ENCODE measurements at regions not wholly inside any gene's neighbourhood (a gene's known extent, or its start where the extent isn't known, plus 50 kb on each side); places are given as distances from the start of the nearest gene placed in this dataset.

GRCh38 chr9:82167296-82167695 lies 178.7 kb downstream of the SPATA31D1 start:
- Histone ChIP-seq H3K9me3 (ENCODE audit: control insufficient read depth, insufficient read depth, low read depth, low read length) (no peaks in the 10 kb centered on the region), H3K4me1 (ENCODE audit: control insufficient read depth, insufficient read depth, low read length) (peaks cover 5% of the 10 kb centered on the region), H3K4me3 (ENCODE audit: low read depth, low read length) (no peak overlapping the region), H3K36me3 (ENCODE audit: control insufficient read depth in 2 of 2, insufficient read depth in 1 of 2, low read length in 2 of 2) (no peaks in the 10 kb centered on the region), H3K27ac (ENCODE audit: extremely low read depth, low read depth, low read length) (no peak overlapping the region)
- ChIA-PET POLR2A (no interaction called here), CTCF (no interaction called here)
- TF ChIP-seq ZNF114 (tag by site-specific recombination; IDR thresholded peaks at IDR 0.05) (no peak), ZNF24 (tag by site-specific recombination; IDR thresholded peaks at IDR 0.05) (no peak), ZNF362 (tag by site-specific recombination; IDR thresholded peaks at IDR 0.05) (no peak), OSR2 (tag by site-specific recombination; IDR thresholded peaks at IDR 0.05) (no peak), ZNF146 (tag by site-specific recombination; IDR thresholded peaks at IDR 0.05) (no peak), ZNF140 (tag by site-specific recombination; IDR thresholded peaks at IDR 0.05) (no peak), ZSCAN23 (tag by site-specific recombination; IDR thresholded peaks at IDR 0.05) (no peak), ZNF777 (tag by site-specific recombination; IDR thresholded peaks at IDR 0.05; ENCODE audit: borderline replicate concordance) (no peak), ZNF560 (tag by site-specific recombination; IDR thresholded peaks at IDR 0.05; ENCODE audit: borderline replicate concordance) (no peak), ZNF266 (tag by site-specific recombination; IDR thresholded peaks at IDR 0.05; ENCODE audit: low read depth) (no peak), ZNF426 (tag by site-specific recombination; IDR thresholded peaks at IDR 0.05) (no peak)

- ChIA-PET POLR2A (interaction anchor here (0.7 kb wide), 1 partner anchor 321 kb away, joined by 3 read pairs; no protein-coding TSS in a partner anchor), CTCF (no interaction called here)
- peaks cover 5% of the 10 kb centered on the region for H3K4me1 ChIP-seq (ENCODE audit: control insufficient read depth, insufficient read depth, low read length)
- TF ChIP-seq ZNF544 (tag by site-specific recombination; IDR thresholded peaks at IDR 0.05) (no peak), ZNF23 (tag by site-specific recombination; IDR thresholded peaks at IDR 0.05; ENCODE audit: borderline replicate concordance) (no peak), ZEB2 (tag by site-specific recombination; IDR thresholded peaks at IDR 0.05) (no peak), PBX3 (CRISPR knock-in tag; IDR thresholded peaks at IDR 0.05) (no peak), KLF9 (tag by site-specific recombination; IDR thresholded peaks at IDR 0.05; ENCODE audit: low read depth) (no peak), ZFP3 (tag by site-specific recombination; IDR thresholded peaks at IDR 0.05; ENCODE audit: low read depth) (no peak), ZNF692 (tag by site-specific recombination; IDR thresholded peaks at IDR 0.05) (no peak), ZNF16 (tag by site-specific recombination; IDR thresholded peaks at IDR 0.05; ENCODE audit: low read depth) (no peak), ZNF423 (tag by site-specific recombination; IDR thresholded peaks at IDR 0.05) (no peak), ZNF76 (tag by site-specific recombination; IDR thresholded peaks at IDR 0.05; ENCODE audit: borderline replicate concordance, low read depth) (no peak), ZNF560 (tag by site-specific recombination; IDR thresholded peaks at IDR 0.05; ENCODE audit: borderline replicate concordance) (no peak), ZSCAN4 (tag by site-specific recombination; IDR thresholded peaks at IDR 0.05) (no peak), ZFHX2 (tag by site-specific recombination; conservative IDR thresholded peaks at IDR 0.05) (no peak), ZNF114 (tag by site-specific recombination; IDR thresholded peaks at IDR 0.05) (no peak)
- no peak overlapping the region for H3K4me3 ChIP-seq (ENCODE audit: low read depth, low read length)
- no peak overlapping the region for H3K27ac ChIP-seq (ENCODE audit: extremely low read depth, low read depth, low read length)
- no peaks in the 10 kb centered on the region for H3K36me3 ChIP-seq (ENCODE audit: control insufficient read depth in 2 of 2, insufficient read depth in 1 of 2, low read length in 2 of 2)
- no peaks in the 10 kb centered on the region for H3K9me3 ChIP-seq (ENCODE audit: control insufficient read depth, insufficient read depth, low read depth, low read length)
Measured at GRCh38 chr9:82168585-82168984, 180.0 kb downstream of the SPATA31D1 start.
